Left lung (tissue), 4 donors: ENCODE measurements at regions not wholly inside any gene's neighbourhood (a gene's known extent, or its start where the extent isn't known, plus 50 kb on each side); places are given as distances from the start of the nearest gene placed in this dataset.

Source experiments
- ATAC-seq: fragments of 200-7000 bp; cut with Tn5 transposase; one replicate; pipeline ENCODE4 v1.9.1; 2020; ENCODE audit warnings: moderate library complexity
- DNase-seq, 4 donors: peaks; one replicate each; pipeline ENCODE4 v3.0.0-alpha.2; 2013 to 2020
- H3K27ac ChIP-seq, 2 donors: fragments of 200-600 bp; sonication (generic) in 1 of 2; one replicate each; pipeline versions ENCODE4 v1.5.0 to v1.8.0; 2020 to 2021
- H3K27me3 ChIP-seq, 2 donors: fragments of 200-600 bp; sonication (generic) in 1 of 2; one replicate each; pipeline versions ENCODE4 v1.5.0 to v1.8.0; 2020 to 2021
- H3K36me3 ChIP-seq, 2 donors: fragments of 200-600 bp; sonication (generic) in 1 of 2; one replicate each; pipeline versions ENCODE4 v1.5.0 to v1.8.0; 2020 to 2021
- H3K4me1 ChIP-seq, 2 donors: fragments of 200-600 bp; one replicate each; pipeline ENCODE4 v1.8.0; 2021
- H3K4me3 ChIP-seq, 2 donors: fragments of 200-600 bp; sonication (generic) in 1 of 2; one replicate each; pipeline versions ENCODE4 v1.5.0 to v1.8.0; 2020 to 2021; ENCODE audit warnings: mild to moderate bottlenecking in 1 of 2
- H3K9me3 ChIP-seq, 2 donors: fragments of 200-600 bp; sonication (generic) in 1 of 2; one replicate each; pipeline versions ENCODE4 v1.5.0 to v1.8.0; 2020 to 2021
- CTCF ChIP-seq, 2 donors: fragments of 200-600 bp; sonication (generic) in 1 of 2; IDR thresholded peaks; one replicate each; pipeline versions ENCODE4 v1.5.0 to v1.8.0; 2021; ENCODE audit warnings: antibody characterized with exemption in 2 of 2
- intact Hi-C, 2 donors: fragments of 100-400 bp; cut with DNase I; formaldehyde crosslinking; loops; one replicate each; pipeline versions ENCODE4 v1.11.2 to v1.14.2; 2022
- donor health status: DM: no; HTN: yes; CAD: no.
- donor health status: DM: no; HTN: no; CAD: no.

GRCh38 chr3:111472556-111472955 is 69.4 kb upstream of the CD96 start:
- Histone ChIP-seq H3K9me3 (peaks cover 0 to 6% of the 10 kb centered on the region in 2 donors), H3K36me3 (no peaks in the 10 kb centered on the region), H3K4me1 (no peaks in the 10 kb centered on the region), H3K27ac (no peak overlapping the region), H3K27me3 (no peaks in the 10 kb centered on the region), H3K4me3 (no peak overlapping the region)
- no peak for TF ChIP-seq CTCF (IDR thresholded peaks at IDR 0.05)
- ATAC-seq = no peak
- no peak for DNase-seq
- intact Hi-C loops = no loop called here

GRCh38 chr3:111473550-111473949 is 68.4 kb upstream of the CD96 start:
- Histone ChIP-seq H3K27ac (no peak overlapping the region), H3K4me3 (no peak overlapping the region), H3K36me3 (no peaks in the 10 kb centered on the region), H3K4me1 (no peaks in the 10 kb centered on the region), H3K9me3 (peaks cover 0 to 6% of the 10 kb centered on the region in 2 donors), H3K27me3 (no peaks in the 10 kb centered on the region)
- no peak for DNase-seq
- no peak for TF ChIP-seq CTCF (IDR thresholded peaks at IDR 0.05)
- ATAC-seq = no peak
- intact Hi-C loops = no loop called here

- Histone ChIP-seq H3K27ac (no peak overlapping the region), H3K27me3 (no peaks in the 10 kb centered on the region), H3K4me3 (no peak overlapping the region), H3K36me3 (no peaks in the 10 kb centered on the region), H3K4me1 (no peaks in the 10 kb centered on the region), H3K9me3 (peaks cover 0 to 6% of the 10 kb centered on the region in 2 donors)
- ATAC-seq (no peak), DNase-seq (peak in 2 of 4 donors; percentile 17 to 28)
- no peak for TF ChIP-seq CTCF (IDR thresholded peaks at IDR 0.05)
- intact Hi-C loops = no loop called here
Observed at GRCh38 chr3:111476701-111477100, 65.3 kb upstream of the CD96 start.

GRCh38 chr3:111480091-111480490 is 61.9 kb upstream of the CD96 start:
- DNase-seq (no peak), ATAC-seq (no peak)
- no peaks in the 10 kb centered on the region for H3K36me3 ChIP-seq
- H3K27me3 ChIP-seq = no peaks in the 10 kb centered on the region
- no peaks in the 10 kb centered on the region for H3K9me3 ChIP-seq
- TF ChIP-seq CTCF (IDR thresholded peaks at IDR 0.05) = no peak
- H3K27ac ChIP-seq = no peak overlapping the region
- intact Hi-C loops = no loop called here
- H3K4me1 ChIP-seq = no peaks in the 10 kb centered on the region
- no peak overlapping the region for H3K4me3 ChIP-seq

GRCh38 chr3:111481551-111481950 is 60.4 kb upstream of the CD96 start:
- Histone ChIP-seq H3K4me3 (no peak overlapping the region), H3K4me1 (no peaks in the 10 kb centered on the region), H3K36me3 (no peaks in the 10 kb centered on the region), H3K9me3 (no peaks in the 10 kb centered on the region), H3K27me3 (no peaks in the 10 kb centered on the region), H3K27ac (no peak overlapping the region)
- intact Hi-C loops = no loop called here
- no peak for TF ChIP-seq CTCF (IDR thresholded peaks at IDR 0.05)
- DNase-seq (no peak), ATAC-seq (no peak)
